ENCODE measurements at regions not wholly inside any gene's neighbourhood (a gene's known extent, or its start where the extent isn't known, plus 50 kb on each side); places are given as distances from the start of the nearest gene placed in this dataset.

GRCh38 chr4:138298431-138298830 lies 56.3 kb upstream of the SLC7A11 start:
- DNase-seq: no peak

DNA sequence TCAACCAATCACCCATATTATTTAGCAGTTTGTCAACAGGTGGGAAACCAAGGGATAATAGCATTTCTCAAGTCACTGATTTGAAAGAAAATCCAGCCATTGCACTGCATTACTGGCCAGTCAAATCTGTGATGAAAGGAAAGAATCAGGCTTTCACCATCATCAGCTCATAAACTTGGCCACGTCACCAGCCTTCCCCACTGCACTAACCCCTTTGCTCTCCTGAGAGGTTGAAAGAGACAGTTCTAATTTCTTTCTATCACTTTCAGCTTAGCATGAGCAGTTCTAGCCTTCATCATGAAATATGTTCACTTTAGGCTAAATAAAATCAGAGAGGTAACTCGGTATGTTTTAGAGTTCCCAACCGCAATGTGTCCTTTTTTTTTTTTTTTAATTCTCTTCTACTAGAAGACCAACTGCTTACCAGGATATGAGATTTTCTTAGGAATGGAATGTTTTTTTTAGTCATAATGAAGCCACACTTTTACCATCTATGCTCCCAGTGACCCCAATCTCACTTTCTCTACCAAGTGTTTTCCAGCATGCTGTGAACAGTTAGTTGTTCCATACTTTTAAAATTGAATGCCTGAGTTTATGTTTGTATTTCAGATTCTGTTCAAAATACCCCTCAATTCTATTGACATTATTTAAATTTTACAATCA lies 55.7 kb upstream of the SLC7A11 start:
- DNase-seq: no peak

GRCh38 chr4:138292321-138292720 lies 50.2 kb upstream of the SLC7A11 start:
- DNase-seq: no peak
